ENCODE measurements at regions not wholly inside any gene's neighbourhood (a gene's known extent, or its start where the extent isn't known, plus 50 kb on each side); places are given as distances from the start of the nearest gene placed in this dataset.
"Not testable (repeated sequence)": the region's sequence is repeated elsewhere in the genome, so short reads cannot be mapped to it uniquely, and the experiment has no call there.

DNA sequence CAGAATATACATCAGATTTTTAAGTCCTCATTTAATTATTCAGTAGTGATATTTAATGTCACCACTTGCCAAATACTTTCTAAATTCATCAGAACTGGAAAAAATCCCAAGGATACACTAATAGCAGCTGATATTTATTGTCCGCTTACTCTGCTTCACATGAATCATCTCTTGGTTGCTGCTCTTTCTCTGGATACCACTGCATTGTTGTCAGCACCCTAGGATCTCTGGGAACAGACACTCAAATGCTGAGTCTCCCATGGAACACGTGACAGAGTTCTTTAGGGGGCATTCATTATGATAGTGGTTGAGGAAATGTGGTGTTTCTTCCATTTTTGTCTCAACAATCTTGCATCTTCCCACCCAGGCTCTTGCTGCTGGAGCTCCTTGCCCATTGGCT is 318.0 kb downstream of the RFPL4B start:
- no peak for DNase-seq

DNA sequence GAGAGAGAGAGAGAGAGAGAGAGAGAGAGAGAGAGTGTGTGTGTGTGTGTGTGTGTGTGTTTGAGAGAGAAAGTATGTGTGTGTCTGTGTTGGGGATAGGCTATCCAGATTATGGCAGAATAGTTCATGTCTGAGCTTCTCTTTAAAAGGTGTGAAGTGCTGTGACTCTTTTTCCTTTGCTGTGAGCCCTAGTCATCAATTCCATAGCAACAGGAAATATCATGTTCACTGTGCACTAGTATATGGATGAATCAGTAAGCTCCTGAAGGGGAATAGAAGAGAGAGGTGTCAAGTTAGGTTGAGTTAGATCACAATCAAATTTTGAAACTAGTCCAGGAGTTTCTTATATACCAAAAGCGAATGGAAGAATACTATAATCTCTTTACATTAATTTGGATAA is 318.7 kb downstream of the RFPL4B start:
- no peak for DNase-seq

DNA sequence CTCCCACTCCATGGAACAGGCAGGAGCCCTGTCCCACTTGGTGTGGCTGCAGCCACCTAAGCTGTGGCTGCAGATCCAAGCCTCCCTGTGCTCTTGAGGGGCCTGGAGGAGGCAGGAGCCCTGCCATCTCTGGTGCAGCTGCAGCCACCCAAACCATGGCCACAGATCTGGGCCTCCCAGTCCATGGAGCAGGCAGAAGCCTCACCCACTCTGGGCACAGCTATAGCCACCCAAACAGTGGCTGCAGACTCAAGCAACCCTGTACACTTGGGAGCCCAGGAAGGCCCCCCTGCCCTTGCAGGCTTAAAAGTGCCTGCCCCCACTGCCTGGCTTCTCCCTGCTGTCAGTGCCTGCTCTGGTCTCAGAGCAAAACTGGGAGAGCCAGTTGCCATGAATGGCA is 320.3 kb downstream of the RFPL4B start:
- no peak for DNase-seq

DNA sequence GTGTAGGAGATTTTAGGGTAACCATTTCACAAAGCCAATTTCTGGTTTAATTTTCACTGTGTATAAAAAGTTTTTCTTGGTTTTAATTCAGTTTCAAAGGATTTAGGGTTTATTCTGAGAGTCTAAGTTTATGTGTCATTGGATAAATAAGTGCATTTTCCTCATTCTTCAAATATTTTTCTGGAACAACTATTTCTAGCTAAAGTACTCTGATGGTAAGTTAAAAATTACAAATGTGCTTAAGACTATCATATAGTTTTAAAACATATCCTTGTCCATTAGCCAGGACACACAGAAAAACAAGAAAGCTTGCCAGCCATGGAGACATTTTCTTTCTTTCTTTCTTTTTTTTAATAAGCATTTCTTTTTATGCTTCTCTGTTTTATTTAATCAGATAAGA is 333.0 kb downstream of the RFPL4B start:
- no peak for DNase-seq

DNA sequence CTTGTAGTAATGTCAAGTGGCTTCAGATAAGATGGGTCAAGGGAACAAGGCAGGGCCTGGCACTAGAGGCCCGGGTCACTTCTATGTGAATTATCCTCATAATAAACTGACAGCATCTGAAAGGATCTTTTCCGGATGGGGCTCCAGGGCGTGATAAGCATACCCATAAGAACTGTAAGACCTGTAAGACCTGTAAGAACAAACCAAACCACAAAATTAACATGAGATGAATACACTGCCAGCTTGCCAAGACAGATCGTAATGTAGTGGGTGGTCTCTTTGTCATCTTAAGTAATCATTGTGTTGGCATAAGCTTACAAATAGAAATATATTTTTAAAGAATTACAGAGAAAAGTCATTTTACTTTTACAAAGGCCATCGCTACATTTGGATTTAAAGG is 334.9 kb downstream of the RFPL4B start:
- no peak for DNase-seq

DNA sequence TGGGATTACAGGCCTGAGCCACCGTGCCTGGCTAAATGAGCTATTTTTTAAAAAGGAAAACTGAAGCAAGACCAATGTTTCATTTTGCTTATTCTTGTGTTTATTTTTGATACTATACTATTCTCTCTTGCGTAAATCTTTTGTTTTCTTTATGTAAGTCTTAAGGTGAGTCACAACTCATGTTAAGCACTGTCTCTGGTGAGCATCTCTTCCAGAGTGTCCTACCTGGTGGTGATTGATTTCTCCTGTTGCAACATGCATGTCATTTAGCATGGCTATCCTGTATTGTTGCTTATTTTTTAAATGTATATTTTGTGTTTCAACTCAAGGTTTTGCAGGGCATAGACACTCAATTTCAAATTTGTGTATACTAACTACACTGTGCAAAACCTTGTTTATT is 336.0 kb downstream of the RFPL4B start:
- DNase-seq, result no peak

DNA sequence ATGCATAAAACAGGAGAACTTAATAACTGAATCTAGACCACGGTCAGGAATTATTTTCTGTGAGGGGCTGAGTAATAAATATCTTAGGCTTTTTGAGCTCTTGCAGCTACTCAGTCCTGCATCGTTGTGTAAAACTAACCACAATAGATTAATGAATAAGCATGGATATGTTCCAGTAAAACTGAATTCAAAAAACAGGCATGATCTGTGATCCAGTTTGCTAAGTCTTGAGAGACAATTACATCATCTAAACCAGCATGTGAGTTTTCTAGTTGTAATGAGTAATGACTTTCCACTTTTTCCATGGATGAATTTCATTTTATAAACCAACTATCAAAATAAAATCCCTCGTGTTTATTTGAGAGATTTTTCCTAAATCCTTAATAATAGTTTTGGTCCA is 336.8 kb downstream of the RFPL4B start:
- no peak for DNase-seq

DNA sequence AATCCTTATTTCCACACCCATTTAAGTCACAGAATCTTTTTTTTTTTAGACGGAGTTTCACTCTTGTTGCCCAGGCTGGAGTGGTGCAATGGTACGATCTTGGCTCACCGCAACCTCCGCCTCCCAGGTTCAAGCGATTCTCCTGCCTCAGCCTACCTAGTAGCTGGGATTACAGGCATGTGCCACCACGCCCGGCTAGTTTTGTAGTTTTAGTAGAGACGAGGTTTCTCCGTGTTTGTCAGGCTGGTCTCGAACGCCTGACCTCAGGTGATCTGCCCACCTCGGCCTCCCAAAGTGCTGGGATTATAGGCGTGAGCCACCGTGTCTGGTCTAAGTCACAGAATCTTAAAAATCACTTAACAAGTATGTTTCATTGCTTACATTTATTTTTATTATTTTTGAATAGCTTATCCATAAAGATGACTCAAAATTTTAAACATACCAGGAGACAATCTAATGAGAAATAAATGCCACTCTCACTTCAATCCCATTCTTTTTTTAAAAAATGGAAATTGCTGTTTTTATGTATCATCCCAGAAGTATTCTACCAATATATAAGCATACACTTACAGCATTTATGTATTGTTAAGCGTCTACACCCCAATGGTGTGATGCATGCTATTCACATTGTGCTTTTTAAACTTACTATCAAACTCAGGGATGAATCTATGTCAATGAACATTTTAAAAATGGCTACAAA is 338.5 kb downstream of the RFPL4B start:
- DNase-seq, result not testable (repeated sequence)

DNA sequence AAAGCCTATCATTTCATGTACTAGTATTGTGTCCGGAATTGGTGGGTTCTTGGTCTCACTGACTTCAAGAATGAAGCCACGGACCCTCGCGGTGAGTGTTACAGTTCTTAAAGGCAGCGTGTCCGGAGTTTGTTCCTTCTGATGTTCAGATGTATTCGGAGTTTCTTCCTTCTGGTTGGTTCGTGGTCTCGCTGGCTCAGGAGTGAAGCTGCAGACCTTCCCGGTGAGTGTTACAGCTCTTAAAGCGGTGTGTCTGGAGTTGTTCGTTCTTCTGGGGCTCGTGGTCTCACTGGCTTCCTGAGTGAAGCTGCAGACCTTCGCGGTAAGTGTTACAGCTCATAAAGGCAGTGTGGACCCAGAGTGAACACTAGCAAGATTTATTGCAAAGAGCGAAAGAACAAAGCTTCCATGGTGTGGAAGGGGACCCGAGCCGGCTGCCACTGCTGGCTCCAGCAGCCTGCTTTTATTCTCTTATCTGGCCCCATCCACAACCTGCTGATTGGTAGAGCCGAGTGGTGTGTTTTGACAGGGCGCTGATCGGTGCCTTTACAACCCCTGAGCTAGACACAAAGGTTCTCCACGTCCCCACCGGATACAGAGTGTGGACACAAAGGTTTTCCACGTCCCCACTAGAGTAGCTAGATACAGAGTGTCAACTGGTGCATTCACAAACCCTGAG is 341.5 kb downstream of the RFPL4B start:
- DNase-seq, result not testable (repeated sequence)

DNA sequence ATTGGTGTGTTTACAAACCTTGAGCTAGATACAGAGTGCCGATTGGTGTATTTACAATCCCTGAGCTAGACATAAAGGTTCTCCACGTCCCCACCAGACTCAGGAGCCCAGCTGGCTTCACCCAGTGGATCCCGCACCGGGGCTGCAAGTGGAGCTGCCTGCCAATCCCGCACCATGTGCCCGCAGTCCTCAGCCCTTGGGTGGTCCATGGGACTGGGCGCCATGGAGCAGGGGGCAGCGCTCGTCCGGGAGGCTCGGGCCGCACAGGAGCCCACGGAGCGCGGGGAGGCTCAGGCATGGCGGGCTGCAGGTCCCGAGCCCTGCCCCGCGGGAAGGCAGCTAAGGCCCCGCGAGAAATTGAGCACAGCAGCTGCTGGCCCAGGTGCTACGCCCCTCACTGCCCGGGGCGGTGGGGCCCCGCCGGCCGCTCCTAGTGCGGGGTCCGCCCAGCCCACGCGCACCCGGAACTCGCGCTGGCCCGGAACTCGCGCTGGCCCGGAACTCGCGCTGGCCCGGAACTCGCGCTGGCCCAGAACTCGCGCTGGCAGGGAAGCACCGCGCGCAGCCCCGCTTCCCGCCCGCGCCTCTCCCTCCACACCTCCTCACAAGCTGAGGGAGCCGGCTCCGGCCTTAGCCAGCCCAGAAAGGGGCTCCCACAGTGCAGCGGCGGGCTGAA is 342.2 kb downstream of the RFPL4B start:
- DNase-seq, result not testable (repeated sequence)

DNA sequence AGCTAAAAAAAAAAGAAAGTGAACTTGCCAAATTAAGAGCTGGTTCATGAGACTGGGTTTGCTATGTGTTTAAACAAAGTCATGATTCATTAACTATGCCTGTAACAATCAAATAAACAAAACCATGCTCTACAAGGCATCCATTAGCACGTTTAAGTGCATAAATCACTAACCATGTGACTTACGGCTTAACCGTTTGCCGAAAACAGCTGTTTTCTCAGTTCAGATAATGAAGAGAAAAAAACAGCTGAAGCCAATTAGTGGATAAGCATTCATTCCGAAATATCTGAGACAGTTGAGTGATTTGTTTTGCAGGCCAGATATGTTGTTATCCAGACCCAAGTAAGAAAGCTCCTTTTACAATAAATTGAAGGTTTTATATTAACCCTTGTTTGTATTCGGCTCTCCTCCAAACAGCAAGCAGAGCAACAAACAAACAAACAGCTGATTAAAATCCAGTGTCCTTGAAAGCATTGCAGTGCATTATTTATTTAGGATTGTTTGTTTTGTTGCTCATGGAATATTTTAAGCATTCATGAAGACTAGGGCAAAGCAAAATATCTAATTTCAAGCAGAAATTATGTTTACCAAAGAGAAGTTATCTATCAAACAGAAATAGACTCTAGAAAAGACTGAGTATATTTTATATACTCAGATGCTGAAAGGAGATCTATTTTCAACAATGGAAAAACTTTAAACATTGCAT is 343.5 kb downstream of the RFPL4B start:
- no peak for DNase-seq

DNA sequence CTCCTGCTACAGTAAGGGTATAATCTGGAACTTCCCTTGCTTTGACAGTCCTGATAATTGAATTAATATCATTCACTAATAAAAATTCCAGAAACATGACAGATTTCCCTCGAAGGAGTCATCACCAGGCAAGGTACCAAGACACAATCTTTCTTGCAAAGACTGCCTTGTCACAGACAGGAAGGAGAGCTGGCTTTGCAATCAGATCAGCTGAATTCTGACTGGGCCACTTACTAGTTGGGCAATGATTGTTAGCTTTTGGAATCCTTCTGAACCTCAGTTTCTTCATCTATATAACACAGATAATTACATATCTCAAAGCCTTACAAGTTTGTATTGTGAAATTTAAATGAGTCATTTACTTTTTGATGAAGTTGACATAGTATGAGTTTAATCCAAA is 344.2 kb downstream of the RFPL4B start:
- DNase-seq, result no peak

DNA sequence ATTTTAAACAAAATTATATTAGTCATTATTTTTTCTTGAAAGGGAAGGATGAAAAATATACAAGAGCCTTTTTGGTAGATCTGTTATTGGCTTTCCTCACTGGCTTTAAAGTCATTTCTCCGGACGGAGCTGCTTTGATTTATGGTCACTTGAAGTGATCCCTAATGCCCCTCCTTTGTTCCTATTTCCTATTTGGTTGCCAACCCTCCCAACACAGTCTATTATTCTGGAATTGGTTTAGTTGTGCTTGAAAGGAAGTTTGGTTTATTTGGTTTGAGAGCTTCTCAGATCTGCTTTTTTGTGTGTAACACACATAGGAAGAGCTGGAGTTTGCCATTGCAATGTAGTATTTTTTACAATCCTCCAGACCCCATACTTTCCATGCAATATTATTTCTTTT is 347.9 kb downstream of the RFPL4B start:
- no peak for DNase-seq

DNA sequence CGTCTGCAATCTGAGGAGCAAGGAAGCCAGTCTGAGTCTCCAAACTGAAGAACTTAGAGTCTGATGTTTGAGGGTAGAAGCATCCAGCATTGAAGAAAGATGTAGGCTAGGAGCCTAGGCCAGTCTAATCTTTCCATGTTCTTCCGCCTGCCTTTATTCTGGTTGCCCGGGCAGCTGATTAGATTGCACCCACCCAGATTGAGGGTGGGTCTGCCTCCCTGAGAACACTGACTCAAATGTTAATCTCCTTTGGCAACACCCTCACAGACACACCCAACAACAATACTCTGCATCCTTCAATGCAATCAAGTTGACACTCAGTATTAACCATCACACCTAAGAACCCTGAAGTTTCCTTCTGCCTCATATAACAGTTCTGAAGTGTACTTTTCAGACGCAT is 350.1 kb downstream of the RFPL4B start:
- DNase-seq, result no peak

DNA sequence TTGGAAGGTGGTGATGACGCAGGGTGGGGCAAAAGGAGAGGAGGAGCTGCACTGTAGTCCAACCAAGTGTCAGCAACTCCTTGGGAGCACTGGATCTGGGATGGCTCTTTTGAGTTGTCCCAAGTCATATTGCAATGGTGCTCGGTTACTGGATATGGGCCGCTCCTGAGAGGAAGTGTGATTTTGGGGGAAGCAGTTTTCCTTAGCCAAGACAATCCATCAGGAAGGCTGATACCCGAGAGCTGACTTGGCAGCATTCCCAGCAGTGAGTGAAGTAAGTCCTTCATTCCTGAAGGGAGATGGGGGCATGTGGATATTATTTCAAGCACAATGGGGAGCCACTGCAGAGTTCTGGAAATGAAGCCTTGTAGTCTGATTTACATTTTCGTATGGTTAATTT is 354.1 kb downstream of the RFPL4B start:
- DNase-seq, result no peak

DNA sequence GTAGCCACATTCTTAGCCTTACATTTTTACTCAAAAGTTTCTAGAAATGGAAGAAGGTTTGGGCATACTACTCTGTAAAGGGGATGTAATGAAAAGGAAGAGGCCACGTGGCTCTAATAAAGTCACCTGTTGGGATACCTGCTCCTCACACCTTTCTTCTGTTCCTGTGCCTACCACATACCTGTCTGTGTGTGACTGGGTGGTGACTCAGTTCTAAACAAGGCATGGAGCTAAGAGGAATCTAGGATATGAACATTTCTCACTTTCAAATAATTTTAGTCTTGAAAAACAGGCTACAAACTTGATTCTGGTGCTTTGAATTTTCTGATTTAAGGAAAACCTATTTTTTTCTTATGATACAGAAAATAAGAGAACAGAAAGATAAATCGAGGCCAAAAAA is 363.6 kb downstream of the RFPL4B start:
- no peak for DNase-seq

DNA sequence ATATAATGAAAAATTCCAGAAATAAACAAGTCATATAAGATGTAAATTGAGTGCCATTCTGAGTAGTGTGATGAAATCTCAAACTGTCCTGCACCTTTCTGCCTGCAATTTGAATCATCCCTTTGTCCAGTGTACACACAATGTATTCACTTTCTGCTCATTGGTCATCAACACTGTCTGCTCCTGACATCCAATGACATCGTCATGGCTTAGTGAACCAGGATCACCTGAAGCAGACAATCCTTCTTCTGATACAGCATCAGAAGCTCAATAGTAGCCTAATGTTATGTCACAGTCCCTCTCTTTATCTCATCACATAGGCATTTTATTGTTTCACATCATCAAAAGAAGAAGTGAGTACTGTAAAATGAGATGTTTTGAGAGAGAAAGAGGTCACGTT is 366.3 kb downstream of the RFPL4B start:
- no peak for DNase-seq

DNA sequence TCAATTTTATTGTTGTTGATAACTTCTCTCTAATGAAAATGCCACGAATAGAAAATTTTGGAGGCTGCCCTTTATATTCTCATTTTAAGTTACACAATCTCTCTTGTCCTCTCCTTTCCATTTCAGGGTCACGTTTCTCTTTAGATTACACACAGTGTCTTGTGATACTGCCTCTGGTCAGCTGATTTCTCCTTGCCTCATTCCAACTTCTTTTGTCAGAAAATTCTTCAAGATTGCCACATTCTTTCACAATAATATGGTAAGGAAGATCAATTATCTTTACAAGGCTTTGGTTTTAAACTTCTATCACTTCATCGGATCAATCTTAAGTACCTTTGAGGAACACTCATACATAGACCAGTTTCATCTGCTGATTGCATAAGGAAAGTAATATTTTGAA is 370.3 kb downstream of the RFPL4B start:
- DNase-seq, result no peak

DNA sequence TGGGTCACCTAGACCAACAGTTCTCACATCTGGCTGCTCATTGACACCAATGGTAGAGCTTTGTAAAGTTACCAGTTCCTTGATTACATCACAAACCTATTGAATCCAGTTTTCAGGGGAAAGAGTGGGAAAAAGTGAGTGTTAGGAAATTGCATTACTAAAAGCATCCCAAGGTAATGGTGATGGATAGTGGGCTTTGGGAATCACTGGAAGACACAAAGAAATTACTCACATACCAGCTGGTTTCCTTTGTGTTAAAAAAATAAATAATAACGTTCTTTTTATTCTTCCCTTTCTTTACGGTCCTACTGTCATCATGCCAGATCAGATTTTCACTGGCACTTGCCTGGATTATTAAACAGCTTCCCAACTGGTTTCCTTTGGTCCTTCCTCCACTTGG is 370.7 kb downstream of the RFPL4B start:
- no peak for DNase-seq

DNA sequence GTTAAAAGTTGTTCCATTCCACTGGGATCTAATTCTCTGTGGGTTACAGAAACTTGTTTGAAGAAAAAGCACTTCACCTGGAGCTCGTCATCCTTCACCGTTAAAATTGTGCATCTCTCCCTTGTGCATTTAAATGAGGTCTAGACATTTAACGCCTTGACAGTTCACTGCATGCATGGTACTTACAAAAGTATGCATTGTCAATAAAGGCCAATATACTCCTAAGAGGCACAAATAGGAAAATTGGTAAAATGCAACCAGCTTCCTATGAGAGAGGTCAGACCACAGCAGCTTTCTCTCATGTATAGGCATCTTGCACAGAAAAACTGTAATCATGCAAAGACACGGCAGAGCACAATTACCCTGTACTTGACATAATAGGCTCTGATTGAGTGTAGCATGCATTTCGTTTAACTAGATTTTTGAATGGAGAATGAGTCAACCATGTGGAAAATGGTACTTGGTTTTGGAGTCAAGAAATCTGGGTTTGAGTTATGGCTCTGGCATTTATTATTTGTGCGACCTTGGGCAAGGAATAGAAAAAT is 378.5 kb downstream of the RFPL4B start:
- DNase-seq, result no peak

DNA sequence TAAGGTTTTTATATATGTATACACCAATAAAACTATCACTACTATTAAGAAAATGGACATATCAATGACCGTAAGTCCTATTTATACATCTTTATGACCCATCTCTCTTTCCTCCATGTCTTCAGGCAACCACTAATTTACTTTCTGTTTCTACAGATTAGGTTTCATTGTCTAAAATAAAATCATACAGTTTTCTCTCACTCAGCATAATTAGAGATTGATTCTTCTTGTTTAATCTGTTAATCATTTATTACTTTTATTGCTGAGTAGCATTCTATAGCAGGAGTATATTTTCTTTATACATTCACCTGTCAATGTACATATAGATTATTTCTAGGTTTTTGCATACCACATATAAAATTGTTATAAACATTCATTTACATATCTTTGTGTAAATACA is 388.0 kb downstream of the RFPL4B start:
- DNase-seq, result no peak

DNA sequence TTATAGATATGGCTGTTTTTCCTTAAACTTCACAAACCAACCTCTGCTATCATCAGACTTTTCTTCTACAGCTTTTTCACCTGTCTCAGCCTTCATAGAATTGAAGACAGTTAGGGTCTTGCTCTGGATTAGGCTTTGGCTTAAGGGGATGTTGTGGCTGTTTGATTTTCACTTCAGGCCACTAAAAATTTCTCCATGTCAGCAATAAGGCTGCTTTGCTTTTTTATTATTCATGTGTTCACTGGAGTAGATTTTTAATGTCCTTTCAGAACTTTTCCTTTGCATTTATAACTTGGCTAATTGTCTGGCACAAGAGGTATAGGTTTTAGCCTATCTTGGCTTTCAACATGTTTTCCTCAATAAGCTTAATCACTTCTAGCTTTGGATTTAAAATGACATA is 392.6 kb downstream of the RFPL4B start:
- no peak for DNase-seq

DNA sequence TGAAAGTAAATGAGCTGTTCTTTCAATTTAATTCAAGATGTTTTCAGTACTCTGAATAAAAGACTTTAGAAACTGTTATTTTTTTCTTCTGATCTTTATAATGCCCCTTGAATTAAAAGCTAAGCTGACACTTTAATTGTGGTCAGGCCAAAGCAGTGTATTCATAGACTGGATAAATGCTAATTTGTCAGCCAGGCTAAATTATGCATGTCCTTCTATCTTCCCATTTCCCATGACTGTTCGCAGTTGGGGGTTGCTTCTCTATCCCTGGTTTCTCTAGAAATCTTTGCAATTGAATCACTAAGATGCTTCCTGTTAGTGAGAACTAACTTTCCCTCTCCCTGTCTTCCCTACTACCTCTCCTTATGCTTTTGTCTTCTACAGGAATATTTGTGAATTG is 396.2 kb downstream of the RFPL4B start:
- no peak for DNase-seq

DNA sequence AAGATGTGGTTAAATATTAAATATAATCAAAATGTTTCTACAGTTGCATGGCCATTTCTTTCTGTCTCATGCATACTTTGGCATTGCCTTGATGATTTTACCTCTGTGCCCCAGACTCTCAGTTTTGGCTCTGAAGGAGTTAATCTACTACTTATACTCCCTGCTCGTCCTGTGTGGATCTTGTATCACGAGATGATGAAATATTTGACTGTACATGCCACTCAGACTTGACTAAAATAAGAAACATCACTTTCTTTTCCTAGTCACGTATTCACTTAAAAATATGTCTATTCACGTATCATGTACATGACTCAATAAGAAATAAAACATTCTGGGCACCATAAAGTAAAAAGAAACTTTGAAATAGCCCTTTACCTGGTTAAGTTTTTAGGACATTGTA is 397.7 kb downstream of the RFPL4B start:
- no peak for DNase-seq

Measured in CD4-positive, alpha-beta T cell treated with Interleukin-4 for 4 hours (primary cell).